ENCODE measurements at regions not wholly inside any gene's neighbourhood (a gene's known extent, or its start where the extent isn't known, plus 50 kb on each side); places are given as distances from the start of the nearest gene placed in this dataset.

DNA sequence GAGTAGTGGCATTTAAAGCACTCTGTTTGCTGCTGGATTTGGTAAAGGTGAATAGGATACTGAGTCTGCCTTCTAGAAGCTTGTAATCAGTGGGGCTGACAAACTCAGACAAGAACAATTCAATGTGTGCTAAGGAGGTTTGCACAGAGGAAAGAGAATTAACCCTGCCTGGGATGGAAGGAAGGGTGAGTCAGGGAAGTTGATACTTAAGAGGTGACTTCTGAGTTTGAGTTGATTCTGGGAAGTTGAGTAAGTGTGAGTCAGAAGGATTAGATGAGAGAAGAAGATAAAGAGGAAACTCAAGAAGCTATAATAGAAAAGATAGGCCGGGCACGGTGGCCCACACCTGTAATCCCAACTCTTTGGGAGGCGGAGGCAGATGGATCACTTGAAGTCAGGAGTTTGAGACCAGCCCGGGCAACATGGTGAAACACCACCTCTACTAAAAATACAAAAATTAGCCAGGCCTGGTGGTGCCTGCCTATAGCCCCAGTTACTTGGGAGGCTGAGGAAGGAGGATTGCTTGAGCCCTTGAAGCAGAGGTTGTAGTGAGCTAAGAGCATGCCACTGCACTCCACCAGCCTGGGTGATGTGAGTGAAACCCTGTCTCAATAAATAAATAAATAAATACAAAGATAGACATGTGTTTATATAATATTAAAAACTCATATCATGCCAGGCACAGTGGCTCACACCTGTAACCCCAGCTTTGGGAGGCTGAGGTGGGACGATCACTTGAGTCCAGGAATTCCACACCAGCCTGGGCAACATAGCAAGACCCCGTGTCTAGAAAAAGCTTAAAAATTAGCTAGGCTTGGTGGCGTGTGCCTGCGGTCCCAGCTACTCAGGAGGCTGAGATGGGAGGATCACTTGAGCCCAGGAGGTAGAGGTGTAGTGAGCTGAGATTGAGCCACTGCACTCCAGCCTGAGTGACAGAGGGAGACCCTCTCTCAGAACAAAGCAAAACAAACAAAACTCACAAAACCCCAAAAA is 126.8 kb upstream of the CPM start:
- H3K4me1 ChIP-seq, result peaks cover 0 to 14% of the 10 kb centered on the region in 2 donors
- H3K27ac ChIP-seq, result no peak overlapping the region
- H3K27me3 ChIP-seq, result no peaks in the 10 kb centered on the region
- H3K4me3 ChIP-seq (replicated peaks in 1 of 3), result no peak overlapping the region
- WGBS, 2 donors, result 87 to 90% methylated on average over 8 of the region's 8 CpGs
- DNase-seq, result no peak
- intact Hi-C loops (cut with DNase I), result no loop called here
- H3K36me3 ChIP-seq, result no peaks in the 10 kb centered on the region
- TF ChIP-seq POLR2A (IDR thresholded peaks at IDR 0.05), result no peak
- TF ChIP-seq, protein P1, sequence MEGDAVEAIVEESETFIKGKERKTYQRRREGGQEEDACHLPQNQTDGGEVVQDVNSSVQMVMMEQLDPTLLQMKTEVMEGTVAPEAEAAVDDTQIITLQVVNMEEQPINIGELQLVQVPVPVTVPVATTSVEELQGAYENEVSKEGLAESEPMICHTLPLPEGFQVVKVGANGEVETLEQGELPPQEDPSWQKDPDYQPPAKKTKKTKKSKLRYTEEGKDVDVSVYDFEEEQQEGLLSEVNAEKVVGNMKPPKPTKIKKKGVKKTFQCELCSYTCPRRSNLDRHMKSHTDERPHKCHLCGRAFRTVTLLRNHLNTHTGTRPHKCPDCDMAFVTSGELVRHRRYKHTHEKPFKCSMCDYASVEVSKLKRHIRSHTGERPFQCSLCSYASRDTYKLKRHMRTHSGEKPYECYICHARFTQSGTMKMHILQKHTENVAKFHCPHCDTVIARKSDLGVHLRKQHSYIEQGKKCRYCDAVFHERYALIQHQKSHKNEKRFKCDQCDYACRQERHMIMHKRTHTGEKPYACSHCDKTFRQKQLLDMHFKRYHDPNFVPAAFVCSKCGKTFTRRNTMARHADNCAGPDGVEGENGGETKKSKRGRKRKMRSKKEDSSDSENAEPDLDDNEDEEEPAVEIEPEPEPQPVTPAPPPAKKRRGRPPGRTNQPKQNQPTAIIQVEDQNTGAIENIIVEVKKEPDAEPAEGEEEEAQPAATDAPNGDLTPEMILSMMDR (IDR thresholded peaks at IDR 0.05), result no peak
- no peaks in the 10 kb centered on the region for H3K9me3 ChIP-seq

DNA sequence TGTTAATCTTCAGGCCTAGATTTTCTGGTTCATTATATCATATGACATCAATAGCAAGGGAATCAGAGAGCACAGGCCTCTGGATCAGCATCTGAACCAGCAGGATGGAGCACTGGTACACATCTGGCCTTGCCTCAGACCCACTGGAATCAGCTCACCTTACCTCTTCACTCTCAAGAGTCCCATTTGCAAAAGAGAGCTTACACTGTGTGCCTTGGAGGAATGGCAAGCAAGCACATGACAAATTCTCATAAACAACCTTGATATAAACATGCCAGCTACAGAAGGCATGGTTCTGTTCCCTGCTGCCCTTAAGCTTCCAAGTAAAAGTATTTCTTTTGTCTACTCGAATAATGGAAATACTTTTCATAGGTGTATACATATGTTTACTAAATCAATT is 128.6 kb upstream of the CPM start:
- Histone ChIP-seq H3K36me3 (no peaks in the 10 kb centered on the region), H3K27ac (no peak overlapping the region), H3K27me3 (no peaks in the 10 kb centered on the region), H3K4me1 (peaks cover 0 to 23% of the 10 kb centered on the region in 2 donors), H3K4me3 (replicated peaks in 1 of 3) (no peak overlapping the region), H3K9me3 (no peaks in the 10 kb centered on the region)
- TF ChIP-seq, protein P1 (IDR thresholded peaks at IDR 0.05), result no peak
- no peak for TF ChIP-seq POLR2A (IDR thresholded peaks at IDR 0.05)
- DNase-seq, result no peak
- intact Hi-C loops (cut with DNase I), result no loop called here
- 86 to 92% methylated on average over 1 of the region's 1 CpG for WGBS, 2 donors

DNA sequence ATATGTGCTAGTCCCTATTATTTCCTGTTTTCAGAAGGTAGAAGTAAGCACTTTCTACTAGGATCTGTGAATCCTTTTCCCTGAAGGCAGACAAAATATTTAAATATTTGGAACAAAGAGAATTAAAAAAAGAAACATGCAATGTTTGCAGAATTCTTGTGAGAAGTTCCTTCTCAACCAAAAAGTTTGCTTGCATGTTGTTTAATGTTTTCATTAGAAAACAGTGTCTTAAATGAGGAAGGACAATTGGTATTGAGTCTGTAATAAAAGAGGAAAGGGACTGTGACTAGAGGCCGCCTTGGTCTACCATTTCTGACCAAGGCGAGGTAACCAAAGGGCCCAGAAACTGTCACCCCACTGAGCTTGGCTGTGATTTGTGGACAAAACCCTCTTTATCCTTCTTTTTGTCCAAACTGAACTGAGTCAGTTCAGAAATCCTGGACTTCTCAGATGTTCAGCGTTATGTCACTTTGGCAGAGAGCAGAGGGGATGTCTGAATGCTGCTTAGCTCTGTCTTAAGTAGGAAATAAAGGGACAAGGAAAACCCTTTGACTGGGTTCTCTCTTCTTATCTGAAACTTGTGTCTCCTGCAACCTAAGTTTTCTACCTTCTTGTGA is 129.8 kb upstream of the CPM start:
- TF ChIP-seq, protein P1 (IDR thresholded peaks at IDR 0.05), result no peak
- TF ChIP-seq POLR2A (IDR thresholded peaks at IDR 0.05), result no peak
- 86 to 90% methylated on average over 3 of the region's 3 CpGs for WGBS, 2 donors
- intact Hi-C loops (cut with DNase I), result no loop called here

DNA sequence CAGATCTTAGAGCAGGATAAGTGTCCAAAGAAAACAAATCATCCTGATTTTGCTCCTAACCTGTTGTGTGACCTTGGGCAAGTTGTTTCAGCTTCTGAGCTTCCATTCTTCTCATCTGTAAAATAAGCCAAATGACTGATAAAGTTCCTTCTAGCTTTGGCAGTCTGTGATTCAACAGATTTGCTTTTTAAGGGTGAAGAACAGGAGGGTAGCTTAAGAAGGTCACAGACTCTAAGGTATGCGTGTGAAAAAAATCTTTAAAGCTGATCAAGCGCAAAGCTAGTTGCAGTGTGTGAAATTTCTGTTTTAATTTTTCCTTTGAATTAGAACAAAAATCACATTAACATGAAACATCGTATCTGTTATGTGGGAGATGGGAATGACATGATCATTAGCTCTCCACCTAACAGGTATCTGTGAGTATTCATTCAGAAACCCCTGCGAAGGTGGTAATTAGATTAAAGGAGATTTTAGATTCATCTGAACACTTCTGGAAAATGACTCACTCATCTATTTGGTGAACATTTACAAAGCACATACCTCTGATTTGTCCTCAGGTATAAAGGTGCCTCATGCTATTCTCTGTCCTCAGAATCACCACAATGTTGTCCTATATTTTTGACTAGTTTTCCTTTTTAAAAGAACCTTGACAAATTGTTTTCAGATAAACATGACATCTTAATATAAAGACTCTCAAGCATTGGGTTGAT is 131.9 kb upstream of the CPM start:
- no peak overlapping the region for H3K4me3 ChIP-seq (replicated peaks in 1 of 3)
- TF ChIP-seq, protein P1 (IDR thresholded peaks at IDR 0.05), result no peak
- no peak for TF ChIP-seq POLR2A (IDR thresholded peaks at IDR 0.05)
- no peaks in the 10 kb centered on the region for H3K27me3 ChIP-seq
- no peak overlapping the region for H3K27ac ChIP-seq
- no peaks in the 10 kb centered on the region for H3K36me3 ChIP-seq
- no peak for DNase-seq
- WGBS, 2 donors, result 87 to 92% methylated on average over 4 of the region's 4 CpGs
- intact Hi-C loops (cut with DNase I), result no loop called here
- H3K9me3 ChIP-seq, result no peaks in the 10 kb centered on the region
- peaks cover 0 to 28% of the 10 kb centered on the region in 2 donors for H3K4me1 ChIP-seq

More for the DNA sequence above, 129.8 kb upstream of the CPM start:
- no peaks in the 10 kb centered on the region for H3K9me3 ChIP-seq
- DNase-seq, result no peak
- H3K4me1 ChIP-seq, result peaks cover 0 to 28% of the 10 kb centered on the region in 2 donors
- no peaks in the 10 kb centered on the region for H3K27me3 ChIP-seq
- no peak overlapping the region for H3K27ac ChIP-seq
- no peak overlapping the region for H3K4me3 ChIP-seq (replicated peaks in 1 of 3)
- no peaks in the 10 kb centered on the region for H3K36me3 ChIP-seq
